ENCODE measurements at regions not wholly inside any gene's neighbourhood (a gene's known extent, or its start where the extent isn't known, plus 50 kb on each side); places are given as distances from the start of the nearest gene placed in this dataset.

DNA sequence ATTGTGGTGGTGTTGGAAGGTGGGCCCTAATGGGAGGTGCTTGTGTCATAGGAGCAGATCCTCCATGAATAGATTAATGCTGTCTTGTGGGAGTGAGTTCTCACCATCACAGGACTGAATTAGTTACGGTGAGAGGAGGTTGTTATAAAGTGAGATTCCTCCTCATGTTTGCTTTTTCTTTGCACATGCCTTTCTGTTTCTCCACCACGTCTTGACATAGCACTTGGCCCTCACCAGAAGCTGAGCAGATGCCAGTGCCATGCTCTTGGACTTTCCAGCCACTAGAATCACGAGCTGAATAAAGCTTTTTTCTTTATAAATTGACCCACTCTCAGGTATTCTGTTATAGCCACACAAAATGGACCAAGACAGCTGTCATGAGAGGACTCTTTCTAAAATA is 194.8 kb downstream of the PTPRU start:
- Histone ChIP-seq H3K9me3 (peaks cover 0 to 21% (median 0%) of the 10 kb centered on the region in 4 donors), H3K4me1 (no peaks in the 10 kb centered on the region), H3K27me3 (no peaks in the 10 kb centered on the region), H3K27ac (no peak overlapping the region), H3K4me3 (no peak overlapping the region), H3K36me3 (no peaks in the 10 kb centered on the region)
- 59 to 65% methylated on average over 3 of the region's 3 CpGs for WGBS, 2 donors
- TF ChIP-seq, protein P1, sequence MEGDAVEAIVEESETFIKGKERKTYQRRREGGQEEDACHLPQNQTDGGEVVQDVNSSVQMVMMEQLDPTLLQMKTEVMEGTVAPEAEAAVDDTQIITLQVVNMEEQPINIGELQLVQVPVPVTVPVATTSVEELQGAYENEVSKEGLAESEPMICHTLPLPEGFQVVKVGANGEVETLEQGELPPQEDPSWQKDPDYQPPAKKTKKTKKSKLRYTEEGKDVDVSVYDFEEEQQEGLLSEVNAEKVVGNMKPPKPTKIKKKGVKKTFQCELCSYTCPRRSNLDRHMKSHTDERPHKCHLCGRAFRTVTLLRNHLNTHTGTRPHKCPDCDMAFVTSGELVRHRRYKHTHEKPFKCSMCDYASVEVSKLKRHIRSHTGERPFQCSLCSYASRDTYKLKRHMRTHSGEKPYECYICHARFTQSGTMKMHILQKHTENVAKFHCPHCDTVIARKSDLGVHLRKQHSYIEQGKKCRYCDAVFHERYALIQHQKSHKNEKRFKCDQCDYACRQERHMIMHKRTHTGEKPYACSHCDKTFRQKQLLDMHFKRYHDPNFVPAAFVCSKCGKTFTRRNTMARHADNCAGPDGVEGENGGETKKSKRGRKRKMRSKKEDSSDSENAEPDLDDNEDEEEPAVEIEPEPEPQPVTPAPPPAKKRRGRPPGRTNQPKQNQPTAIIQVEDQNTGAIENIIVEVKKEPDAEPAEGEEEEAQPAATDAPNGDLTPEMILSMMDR (IDR thresholded peaks at IDR 0.05), result no peak
- no peak for TF ChIP-seq EP300 (IDR thresholded peaks at IDR 0.05)
- no peak for TF ChIP-seq POLR2A (IDR thresholded peaks at IDR 0.05)
- no peak for DNase-seq (ENCODE audit: low spot score in 2 of 2)

DNA sequence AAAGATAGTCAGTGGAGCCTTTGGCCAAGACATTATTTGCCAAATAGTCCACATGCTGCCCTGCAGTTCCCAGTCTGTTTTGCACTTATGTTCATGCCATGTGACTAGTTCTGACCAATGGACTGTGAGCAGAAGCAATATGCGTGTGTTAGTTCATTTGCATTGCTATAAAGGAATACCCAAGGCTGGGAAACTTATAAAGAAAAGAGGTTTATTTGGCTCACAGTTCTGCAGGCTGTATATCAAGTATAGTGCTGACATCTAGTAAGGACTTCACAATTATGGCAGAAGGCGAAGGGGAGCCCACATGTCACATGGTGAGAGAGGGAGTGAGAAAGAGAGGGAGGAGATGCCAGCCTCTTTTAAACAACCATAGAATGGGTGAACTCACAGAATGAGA is 193.3 kb downstream of the PTPRU start:
- DNase-seq (ENCODE audit: low spot score in 2 of 2), result no peak
- no peak overlapping the region for H3K27ac ChIP-seq
- no peak for TF ChIP-seq EP300 (IDR thresholded peaks at IDR 0.05)
- H3K36me3 ChIP-seq, result no peaks in the 10 kb centered on the region
- no peak overlapping the region for H3K4me3 ChIP-seq
- H3K27me3 ChIP-seq, result no peaks in the 10 kb centered on the region
- H3K4me1 ChIP-seq, result no peaks in the 10 kb centered on the region
- H3K9me3 ChIP-seq, result peaks cover 0 to 21% (median 0%) of the 10 kb centered on the region in 4 donors
- WGBS, 2 donors, result 70 to 84% methylated on average over 2 of the region's 2 CpGs

GRCh38 chr1:29428997-29429396 is 192.7 kb downstream of the PTPRU start:
- Histone ChIP-seq H3K4me1 (no peaks in the 10 kb centered on the region), H3K36me3 (no peaks in the 10 kb centered on the region), H3K4me3 (no peak overlapping the region), H3K27ac (no peak overlapping the region), H3K27me3 (no peaks in the 10 kb centered on the region), H3K9me3 (peaks cover 0 to 21% (median 0%) of the 10 kb centered on the region in 4 donors)
- 65 to 70% methylated on average over 4 of the region's 4 CpGs for WGBS, 2 donors
- DNase-seq (ENCODE audit: low spot score in 2 of 2), result no peak
- TF ChIP-seq EP300 (IDR thresholded peaks at IDR 0.05) (no peak), POLR2A (IDR thresholded peaks at IDR 0.05) (no peak)
- TF ChIP-seq, protein P1 (IDR thresholded peaks at IDR 0.05), result no peak

- Histone ChIP-seq H3K27ac (no peak overlapping the region), H3K36me3 (no peaks in the 10 kb centered on the region), H3K4me1 (no peaks in the 10 kb centered on the region), H3K9me3 (peaks cover 0 to 21% (median 0%) of the 10 kb centered on the region in 4 donors), H3K27me3 (no peaks in the 10 kb centered on the region), H3K4me3 (no peak overlapping the region)
- DNase-seq (ENCODE audit: low spot score in 2 of 2), result no peak
- 90 to 92% methylated on average over 4 of the region's 4 CpGs for WGBS, 2 donors
- TF ChIP-seq, protein P1 (IDR thresholded peaks at IDR 0.05), result no peak
- TF ChIP-seq EP300 (IDR thresholded peaks at IDR 0.05) (no peak), POLR2A (IDR thresholded peaks at IDR 0.05) (no peak)
Observed at GRCh38 chr1:29428280-29428615, 191.9 kb downstream of the PTPRU start.

DNA sequence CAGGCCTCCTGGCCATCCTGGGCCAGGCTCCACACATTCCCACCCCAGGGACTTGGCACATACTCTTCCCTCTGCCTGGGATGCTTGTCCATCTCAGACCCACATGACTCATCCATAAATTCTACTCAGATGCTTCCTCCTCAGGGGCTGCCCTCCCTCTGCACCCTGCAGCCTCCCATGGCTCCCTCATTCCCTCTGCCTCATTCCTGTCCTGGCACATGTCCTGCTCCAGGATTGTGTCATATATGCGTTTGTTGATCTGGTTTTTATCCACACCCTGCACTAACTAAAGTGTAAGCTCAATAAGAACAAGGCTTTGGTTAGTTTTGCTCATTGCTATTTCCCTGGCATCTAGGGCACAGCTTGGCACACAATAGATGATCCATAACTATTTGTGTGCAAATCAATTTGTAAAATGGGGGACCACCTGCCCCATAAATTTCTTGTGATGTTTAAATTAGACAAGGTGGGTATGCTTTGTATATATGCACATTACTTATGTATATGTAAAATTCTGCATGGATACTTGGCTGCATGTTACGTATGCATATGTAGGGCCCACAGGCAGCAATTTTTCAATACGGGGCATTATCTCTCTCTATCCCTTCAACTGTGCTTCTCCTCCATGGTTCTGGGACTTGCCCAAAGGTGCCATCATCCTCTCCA is 191.4 kb downstream of the PTPRU start:
- no peaks in the 10 kb centered on the region for H3K36me3 ChIP-seq
- H3K4me1 ChIP-seq, result no peaks in the 10 kb centered on the region

More for the DNA sequence above, 191.4 kb downstream of the PTPRU start:
- no peaks in the 10 kb centered on the region for H3K27me3 ChIP-seq
- no peak for TF ChIP-seq EP300 (IDR thresholded peaks at IDR 0.05)
- TF ChIP-seq POLR2A (IDR thresholded peaks at IDR 0.05), result no peak
- TF ChIP-seq, protein P1 (IDR thresholded peaks at IDR 0.05), result no peak
- H3K27ac ChIP-seq, result no peak overlapping the region
- H3K4me3 ChIP-seq, result no peak overlapping the region
- 73 to 90% methylated on average over 3 of the region's 3 CpGs for WGBS, 2 donors
- H3K9me3 ChIP-seq, result peaks cover 0 to 21% (median 0%) of the 10 kb centered on the region in 4 donors
- no peak for DNase-seq (ENCODE audit: low spot score in 2 of 2)
